SJSA1 (cell line): ENCODE measurements at regions not wholly inside any gene's neighbourhood (a gene's known extent, or its start where the extent isn't known, plus 50 kb on each side); places are given as distances from the start of the nearest gene placed in this dataset.

Source experiments
- DNase-seq, 2 experiments: peaks; one replicate each; pipeline ENCODE4 v3.0.0-alpha.2; 2015 to 2020; ENCODE audit warnings: low spot score in 2 of 2, low read depth in 1 of 2
- H3K27ac ChIP-seq: fragments of 250-450 bp; sonication (Bioruptor Pico); 2 replicates; pipeline ENCODE4 v1.5.1; 2020; ENCODE audit warnings: mild to moderate bottlenecking, moderate library complexity
- H3K27me3 ChIP-seq: fragments of 250-450 bp; sonication (Bioruptor Pico); replicated peaks from 2 replicates; pipeline ENCODE4 v1.5.1; 2020; ENCODE audit warnings: mild to moderate bottlenecking, moderate library complexity
- H3K36me3 ChIP-seq: fragments of 250-450 bp; sonication (Bioruptor Pico); 2 replicates; pipeline ENCODE4 v1.5.1; 2020; ENCODE audit warnings: mild to moderate bottlenecking
- H3K4me1 ChIP-seq: fragments of 250-450 bp; sonication (Bioruptor Pico); replicated peaks from 2 replicates; pipeline ENCODE4 v1.6.1; 2021; ENCODE audit warnings: mild to moderate bottlenecking
- H3K4me3 ChIP-seq: fragments of 250-450 bp; sonication (Bioruptor Pico); 2 replicates; pipeline ENCODE4 v1.5.1; 2020; ENCODE audit warnings: mild to moderate bottlenecking
- H3K9me3 ChIP-seq: fragments of 250-450 bp; sonication (Bioruptor Pico); replicated peaks from 2 replicates; pipeline ENCODE4 v1.5.1; 2020; ENCODE audit warnings: mild to moderate bottlenecking

DNA sequence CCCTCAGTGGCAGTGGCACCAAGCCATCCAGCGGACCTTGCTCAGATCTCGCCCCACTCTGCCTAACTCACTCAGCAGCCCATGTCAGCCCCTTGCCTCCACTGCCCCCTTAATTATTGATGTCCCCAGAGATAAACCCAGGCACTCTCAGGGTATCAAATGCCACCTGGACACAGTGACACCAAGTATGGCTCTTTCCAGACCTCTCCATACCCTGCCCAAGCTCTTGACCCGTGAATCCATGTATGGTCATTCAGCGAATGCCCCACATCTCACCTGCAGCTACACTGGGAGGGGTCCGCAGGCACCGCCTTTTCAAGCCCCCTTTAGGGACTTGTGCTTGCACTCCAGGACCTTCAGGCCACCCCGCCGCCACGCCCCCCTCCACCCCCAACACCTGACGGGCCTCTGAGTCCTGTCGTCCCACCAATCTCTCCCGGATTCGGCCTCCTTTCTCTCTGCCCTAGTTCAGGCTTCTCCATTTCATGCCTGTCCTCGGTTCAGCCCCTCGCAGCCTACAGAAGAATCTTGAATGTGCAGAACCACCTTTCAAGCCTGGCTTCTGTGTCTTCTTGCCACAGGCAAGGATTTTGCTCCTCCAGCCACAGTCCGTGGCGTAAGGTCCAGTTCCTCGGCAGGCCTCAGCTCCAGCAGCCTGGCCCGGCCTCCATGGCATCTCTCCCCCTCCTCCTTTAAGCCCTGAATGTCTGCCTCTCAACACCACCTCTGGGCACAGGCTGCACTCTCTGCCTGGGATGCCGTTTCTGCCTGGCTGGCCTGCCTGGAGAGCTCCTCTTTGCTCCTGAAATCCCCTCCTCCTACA is 54.1 kb upstream of the ODC1 start:
- Histone ChIP-seq H3K9me3 (no peaks in the 10 kb centered on the region), H3K4me1 (peaks cover 26% of the 10 kb centered on the region), H3K27me3 (no peaks in the 10 kb centered on the region), H3K4me3 (no peak overlapping the region), H3K36me3 (no peaks in the 10 kb centered on the region), H3K27ac (no peak overlapping the region)
- DNase-seq, result peak in 1 of 2 experiments; percentile 41

DNA sequence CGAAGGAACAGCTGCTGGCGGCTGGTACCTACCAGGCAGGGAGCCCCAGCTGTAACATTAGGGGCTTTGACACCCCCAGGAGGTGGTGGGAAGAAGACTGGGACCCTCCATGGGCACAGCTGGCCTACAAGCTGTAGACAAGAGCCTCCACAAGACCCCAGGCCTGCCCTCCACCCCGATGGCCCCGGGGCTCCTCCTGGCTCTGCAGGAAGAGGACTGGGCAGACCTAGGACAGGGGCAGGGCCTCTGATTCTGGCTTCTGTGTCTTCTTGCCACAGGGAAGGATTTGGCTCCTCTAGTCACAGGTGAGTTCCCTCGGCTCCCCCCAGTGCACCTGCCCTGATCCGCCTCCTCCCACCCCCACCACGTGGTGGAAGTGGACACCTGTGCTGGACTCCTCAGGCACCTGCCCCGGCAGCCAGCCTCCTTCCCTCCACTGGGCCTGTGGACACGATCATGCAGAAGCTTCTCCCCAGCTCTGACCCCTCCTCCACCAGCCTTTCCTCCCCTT is 53.4 kb upstream of the ODC1 start:
- Histone ChIP-seq H3K27ac (no peak overlapping the region), H3K36me3 (no peaks in the 10 kb centered on the region), H3K4me1 (peaks cover 27% of the 10 kb centered on the region), H3K9me3 (no peaks in the 10 kb centered on the region), H3K27me3 (no peaks in the 10 kb centered on the region), H3K4me3 (no peak overlapping the region)
- DNase-seq, result peak in 1 of 2 experiments; percentile 34

DNA sequence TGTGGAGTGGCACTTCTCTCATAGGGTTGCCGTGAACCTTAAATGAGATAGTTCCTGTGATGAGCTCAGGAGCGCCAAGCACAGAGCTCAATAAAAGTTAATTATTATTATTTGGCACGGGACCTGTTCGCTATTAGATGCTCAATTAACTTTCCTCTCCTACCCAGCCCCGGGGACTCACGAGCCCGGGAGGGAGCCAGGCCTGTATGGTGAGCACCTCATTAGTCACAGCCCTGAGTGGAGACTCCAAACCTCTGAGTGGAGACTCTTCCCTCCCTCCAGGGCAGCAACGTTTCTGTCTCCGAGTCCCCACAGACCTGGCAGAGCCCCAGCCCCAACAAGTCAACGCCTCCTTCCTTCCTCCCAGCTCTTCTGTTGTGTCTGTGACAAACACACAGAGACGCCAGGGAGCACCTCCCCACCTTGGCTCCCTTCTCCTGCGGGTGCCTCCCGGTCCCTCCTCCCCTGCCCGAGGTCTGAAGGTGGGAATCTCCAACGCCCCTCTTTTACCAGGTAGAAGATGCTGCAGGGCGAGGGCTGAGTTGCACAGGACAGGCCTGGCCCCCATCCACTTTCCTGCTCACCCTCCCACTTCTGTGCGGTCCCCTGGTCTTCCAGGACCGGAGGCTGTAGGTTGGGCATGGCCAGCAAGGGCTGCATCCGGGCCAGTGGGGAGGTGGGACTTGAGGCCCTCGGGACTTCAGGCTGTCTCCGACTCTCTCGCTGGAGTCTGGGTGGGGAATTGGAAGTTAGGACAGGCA is 52.7 kb upstream of the ODC1 start:
- DNase-seq, result peak; percentile 42 to 78

DNA sequence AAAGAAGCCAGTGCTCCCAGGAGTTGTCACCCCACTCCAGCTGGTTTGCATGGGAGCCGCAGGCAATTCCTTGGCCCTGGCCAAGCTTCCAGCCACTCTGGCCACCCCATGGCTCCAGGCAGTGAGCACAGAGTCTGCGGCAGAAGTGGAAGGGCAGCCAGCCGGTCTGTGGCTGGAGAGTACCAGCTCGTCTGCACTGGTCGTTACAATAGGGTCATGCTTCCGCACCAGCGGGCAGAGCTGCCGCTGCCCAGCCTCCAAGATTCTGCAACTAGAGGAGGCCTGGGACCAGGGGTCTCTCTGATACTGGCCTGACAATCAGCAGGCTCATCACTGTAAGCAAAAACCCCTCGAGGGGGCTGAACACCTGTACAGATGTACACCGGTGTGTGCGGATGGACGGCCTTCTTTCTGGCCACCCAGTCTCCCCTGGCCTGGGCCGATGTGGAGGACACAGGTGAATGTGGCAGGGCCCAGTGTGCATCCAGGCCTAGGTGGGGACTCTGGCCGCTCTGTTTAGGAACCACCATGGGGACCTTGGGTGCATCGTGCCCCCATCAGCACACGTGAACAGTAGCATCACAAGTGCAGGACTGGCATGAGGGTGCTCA is 51.9 kb upstream of the ODC1 start:
- Histone ChIP-seq H3K36me3 (no peaks in the 10 kb centered on the region), H3K27me3 (no peaks in the 10 kb centered on the region), H3K4me1 (peaks cover 27% of the 10 kb centered on the region), H3K27ac (no peak overlapping the region), H3K4me3 (no peak overlapping the region), H3K9me3 (no peaks in the 10 kb centered on the region)
- DNase-seq, result peak in 1 of 2 experiments; percentile 40

More for the DNA sequence above, 52.7 kb upstream of the ODC1 start:
- H3K36me3 ChIP-seq, result no peaks in the 10 kb centered on the region
- peaks cover 27% of the 10 kb centered on the region for H3K4me1 ChIP-seq
- no peaks in the 10 kb centered on the region for H3K27me3 ChIP-seq
- no peak overlapping the region for H3K27ac ChIP-seq
- no peaks in the 10 kb centered on the region for H3K9me3 ChIP-seq
- no peak overlapping the region for H3K4me3 ChIP-seq

DNA sequence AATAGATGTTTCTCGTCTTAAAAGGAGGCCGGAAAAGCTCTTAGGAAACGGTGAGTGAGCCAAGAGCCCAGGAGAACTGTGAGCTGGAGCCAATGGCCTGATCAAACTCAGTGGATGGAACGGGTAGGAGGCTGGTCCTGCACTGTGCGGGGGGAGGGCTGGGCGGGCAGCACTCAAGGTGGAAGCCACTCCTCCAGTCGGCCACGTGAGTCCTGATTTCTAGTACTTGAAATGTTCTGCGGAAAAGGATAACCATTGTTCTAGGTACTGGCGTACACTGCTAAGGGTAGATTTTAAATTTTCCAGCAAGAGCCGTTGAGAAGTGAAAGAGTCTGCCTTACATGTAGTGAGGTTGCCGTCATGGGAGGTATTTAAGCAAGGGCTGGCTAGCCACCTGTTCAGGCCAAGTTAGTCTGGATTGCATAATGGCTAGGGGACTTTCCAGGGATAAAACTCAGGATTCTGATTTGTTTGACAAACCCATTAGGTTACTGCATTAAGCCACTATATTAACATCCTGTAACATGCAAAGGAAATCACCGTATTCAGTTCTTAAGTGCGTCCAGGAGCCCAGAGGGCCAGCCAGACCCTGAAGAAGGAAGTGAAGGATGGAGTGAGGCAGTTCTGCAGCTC is 51.3 kb upstream of the ODC1 start:
- Histone ChIP-seq H3K4me1 (peaks cover 29% of the 10 kb centered on the region), H3K27ac (no peak overlapping the region), H3K27me3 (no peaks in the 10 kb centered on the region), H3K9me3 (no peaks in the 10 kb centered on the region), H3K4me3 (no peak overlapping the region), H3K36me3 (no peaks in the 10 kb centered on the region)
- DNase-seq, result peak in 1 of 2 experiments; percentile 21

DNA sequence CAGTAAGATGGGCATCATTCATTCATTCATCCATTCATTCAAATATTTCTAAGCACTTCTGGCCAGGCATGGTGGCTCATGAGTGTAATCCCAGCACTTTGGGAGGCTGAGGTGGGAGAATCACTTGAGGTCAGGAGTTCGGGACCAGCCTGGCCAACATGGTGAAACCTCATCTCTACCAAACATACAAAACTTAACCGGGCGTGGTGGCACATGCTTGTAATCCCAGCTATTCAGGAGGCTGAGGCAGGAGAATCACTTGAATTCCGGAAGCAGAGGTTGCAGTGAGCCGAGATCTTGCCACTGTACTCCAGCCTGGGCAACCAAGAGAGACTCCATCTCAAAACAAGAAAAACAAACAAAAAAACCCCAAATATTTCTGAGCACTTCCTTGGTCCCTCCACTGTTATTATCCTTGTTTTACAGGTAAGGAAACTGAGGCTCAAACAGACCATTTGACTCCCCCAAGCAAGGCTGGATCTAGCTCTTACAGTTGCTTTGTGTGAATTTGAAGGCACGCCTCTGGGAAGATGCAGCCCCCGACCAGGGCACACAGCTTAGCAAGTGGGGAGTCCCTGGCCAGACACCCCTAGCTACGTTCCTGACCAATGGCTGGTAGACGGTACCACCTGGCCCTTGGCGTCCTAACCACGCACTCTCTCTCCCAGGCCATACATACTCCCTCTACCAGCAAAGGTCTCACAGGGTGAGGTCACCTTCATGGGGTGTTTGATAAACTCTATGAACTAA is 50.6 kb upstream of the ODC1 start:
- no peak overlapping the region; the same call in 1 of the 2 replicates for H3K27ac ChIP-seq
- peaks cover 36% of the 10 kb centered on the region for H3K4me1 ChIP-seq
- H3K9me3 ChIP-seq, result no peaks in the 10 kb centered on the region
- H3K4me3 ChIP-seq, result no peak overlapping the region
- peak in 1 of 2 experiments; percentile 28 for DNase-seq
- no peaks in the 10 kb centered on the region for H3K36me3 ChIP-seq
- no peaks in the 10 kb centered on the region for H3K27me3 ChIP-seq
